HCT116 (cell line): ENCODE measurements at regions not wholly inside any gene's neighbourhood (a gene's known extent, or its start where the extent isn't known, plus 50 kb on each side); places are given as distances from the start of the nearest gene placed in this dataset.
A peak's percentile ranks its signal among the peaks of the same experiment; 100 is the strongest.

Experiments used
- ATAC-seq: fragments of 200-7000 bp; cut with Tn5 transposase; 2 replicates; pipeline ENCODE4 v1.9.1; 2020; ENCODE audit warnings: mild to moderate bottlenecking, moderate library complexity
- BruUV-seq: library from RNA; stranded (reverse); fragments of 400-500 nt; replicated peaks from 2 replicates; lab custom pipeline; 2021; lab: Mats Ljungman, UMichigan
- CTCF ChIA-PET: fragments of 300-600 bp; sonication (Branson Sonifier 250); formaldehyde crosslinking; loops from one replicate; lab custom pipeline; 2021; ENCODE audit warnings: antibody characterized with exemption; lab: Charles Lee
- POLR2A ChIA-PET: fragments of 300-600, 350-600 bp; sonication (Branson Sonifier 250); formaldehyde crosslinking; loops from one replicate; lab custom pipeline; 2021; ENCODE audit warnings: antibody characterized with exemption; lab: Charles Lee
- RAD21 ChIA-PET, 2 experiments: fragments of 300-600 bp; sonication (Branson Sonifier 250); formaldehyde crosslinking; loops; one replicate each; lab custom pipeline; 2023; ENCODE audit warnings: low total read pairs in 2 of 2; ENCODE audit not compliant: uncharacterized antibody in 2 of 2, unreplicated experiment in 2 of 2, low non-redundant PET in 1 of 2; lab: Charles Lee
- DNase-seq: peaks from one replicate; pipeline ENCODE4 v3.0.0-alpha.2; 2010; ENCODE audit warnings: low read depth, low spot score
- H2AFZ ChIP-seq: fragments of 200-600 bp; shearing (Covaris generic), sonication (generic); 2 replicates; pipeline ENCODE4 v1.6.1; 2017; ENCODE audit warnings: low read depth, mixed run types, mixed read lengths, antibody characterized with exemption, low read length; ENCODE audit not compliant: poor library complexity, severe bottlenecking
- H3K27ac ChIP-seq: 2 replicates; pipeline ENCODE4 v1.5.1; 2012; ENCODE audit warnings: low read depth, low read length
- H3K27me3 ChIP-seq: fragments of 200-600 bp; sonication (generic); 2 replicates; pipeline ENCODE4 v1.6.1; 2016; ENCODE audit warnings: mixed run types, low read length, mixed read lengths; ENCODE audit not compliant: insufficient read depth
- H3K36me3 ChIP-seq, 2 experiments: fragments of 200-500 bp in 1 of 2; fragments of 200-600 bp in 1 of 2; sonication (Bioruptor generic) in 1 of 2; sonication (generic) in 1 of 2; 2 replicates each; pipeline versions ENCODE4 v1.5.1 to v1.6.1; 2014 to 2016; ENCODE audit warnings: low read length in 2 of 2, inconsistent platforms in 1 of 2, mixed read lengths in 1 of 2, mixed run types in 1 of 2; ENCODE audit not compliant: insufficient read depth in 2 of 2, control insufficient read depth in 1 of 2
- H3K4me1 ChIP-seq, 2 experiments: fragments of 200-600 bp in 1 of 2; sonication (generic) in 1 of 2; 2 replicates each; pipeline versions ENCODE4 v1.5.1 to v1.6.1; 2012 to 2017; ENCODE audit warnings: low read length in 2 of 2, inconsistent platforms in 1 of 2, mild to moderate bottlenecking in 1 of 2, mixed read lengths in 1 of 2, mixed run types in 1 of 2, moderate library complexity in 1 of 2; ENCODE audit not compliant: insufficient read depth in 2 of 2, control insufficient read depth in 1 of 2
- H3K4me2 ChIP-seq: fragments of 200-600 bp; sonication (generic); 2 replicates; pipeline ENCODE4 v1.6.1; 2017; ENCODE audit warnings: mixed run types, low read length, mixed read lengths
- H3K4me3 ChIP-seq, 2 experiments: fragments of 200-600 bp in 1 of 2; sonication (generic) in 1 of 2; replicated peaks in 1 of 2; 2 replicates each; pipeline ENCODE4 v1.5.1; 2011 to 2016; ENCODE audit warnings: low read length in 2 of 2, control low read depth in 1 of 2, low read depth in 1 of 2, mild to moderate bottlenecking in 1 of 2, mixed read lengths in 1 of 2, mixed run types in 1 of 2
- H3K79me2 ChIP-seq: fragments of 200-600 bp; sonication (generic); 2 replicates; pipeline ENCODE4 v1.6.1; 2017; ENCODE audit warnings: mild to moderate bottlenecking, mixed run types, low read length, moderate library complexity, mixed read lengths; ENCODE audit not compliant: insufficient read depth
- H3K9ac ChIP-seq: fragments of 200-600 bp; sonication (generic); 2 replicates; pipeline ENCODE4 v1.6.1; 2016; ENCODE audit warnings: low read length, mixed read lengths
- H3K9me2 ChIP-seq: fragments of 200-600 bp; sonication (generic), shearing (Covaris generic); 2 replicates; pipeline ENCODE4 v1.6.1; 2017; ENCODE audit warnings: mixed run types, mild to moderate bottlenecking, moderate library complexity; ENCODE audit not compliant: insufficient read depth
- H3K9me3 ChIP-seq, 2 experiments: fragments of 200-500 bp in 1 of 2; fragments of 200-600 bp in 1 of 2; sonication (Bioruptor generic) in 1 of 2; sonication (generic) in 1 of 2; 2 replicates each; pipeline ENCODE4 v1.6.1; 2014 to 2017; ENCODE audit warnings: low read length in 2 of 2, mixed read lengths in 2 of 2, inconsistent platforms in 1 of 2, low read depth in 1 of 2, mild to moderate bottlenecking in 1 of 2, mixed run types in 1 of 2, moderate library complexity in 1 of 2; ENCODE audit not compliant: control insufficient read depth in 1 of 2, insufficient read depth in 1 of 2
- H4K20me1 ChIP-seq: fragments of 200-600 bp; sonication (generic), shearing (Covaris generic); 2 replicates; pipeline ENCODE4 v1.6.1; 2017; ENCODE audit warnings: mixed run types, mild to moderate bottlenecking, moderate library complexity; ENCODE audit not compliant: insufficient read depth
- CBX3 ChIP-seq: IDR thresholded peaks from 2 replicates; pipeline ENCODE4 v1.6.1; 2012; ENCODE audit warnings: low read depth
- CTCF ChIP-seq, 3 experiments: fragments of 200-600 bp in 1 of 3; sonication (generic) in 1 of 3; IDR thresholded peaks in 2 of 3; conservative IDR thresholded peaks in 1 of 3; 2 replicates each; pipeline ENCODE4 v1.5.1; 2012 to 2017; ENCODE audit warnings: low read depth in 2 of 3, low read length in 2 of 3, antibody characterized with exemption in 1 of 3, borderline replicate concordance in 1 of 3, control low read depth in 1 of 3, mild to moderate bottlenecking in 1 of 3, mixed read lengths in 1 of 3, mixed run types in 1 of 3, moderate library complexity in 1 of 3; ENCODE audit not compliant: insufficient read depth in 1 of 3
- ELF1 ChIP-seq: IDR thresholded peaks from 2 replicates; pipeline ENCODE4 v1.6.1; 2012; ENCODE audit warnings: low read depth, borderline replicate concordance
- EZH2 ChIP-seq: fragments of 200-600 bp; sonication (generic); IDR thresholded peaks from 2 replicates; pipeline ENCODE4 v1.6.1; 2017; ENCODE audit warnings: antibody characterized with exemption, mixed run types
- EZH2phosphoT487 ChIP-seq: fragments of 200-600 bp; IDR thresholded peaks from 2 replicates; pipeline ENCODE4 v1.6.1; 2018; ENCODE audit warnings: antibody characterized with exemption, borderline replicate concordance
- POLR2A ChIP-seq: IDR thresholded peaks from 2 replicates; pipeline ENCODE4 v1.7.0; 2011; ENCODE audit warnings: borderline replicate concordance; ENCODE audit not compliant: insufficient read depth, insufficient read length; ENCODE audit errors: extremely low read depth
- REST ChIP-seq: IDR thresholded peaks from 2 replicates; pipeline ENCODE4 v1.6.1; 2012; ENCODE audit warnings: low read depth
- SRF ChIP-seq: IDR thresholded peaks from 2 replicates; pipeline ENCODE4 v1.6.1; 2012; ENCODE audit warnings: low read depth
- YY1 ChIP-seq: IDR thresholded peaks from 2 replicates; pipeline ENCODE4 v1.6.1; 2011; ENCODE audit warnings: low read length, low read depth, moderate library complexity, mild to moderate bottlenecking; ENCODE audit not compliant: insufficient replicate concordance; ENCODE audit errors: extremely low read depth
- ZBTB33 ChIP-seq: IDR thresholded peaks from 2 replicates; pipeline ENCODE4 v1.6.1; 2011; ENCODE audit warnings: mild to moderate bottlenecking, low read length, moderate library complexity; ENCODE audit not compliant: insufficient replicate concordance; ENCODE audit errors: extremely low read depth
- intact Hi-C: fragments of 100-400 bp; cut with micrococcal nuclease; formaldehyde crosslinking; loops from 2 replicates; pipeline ENCODE4 v1.10.0; 2022

- TF ChIP-seq ELF1 (no peak), EZH2phosphoT487 (no peak), SRF (no peak), EZH2 (no peak)
These were observed 667.4 kb downstream of the NYAP2 start (continued) for GRCh38 chr2:226066873-226067272.

- H3K36me3 ChIP-seq: peaks cover 0 to 30% of the 10 kb centered on the region in 2 experiments; a peak in 2 of 4 replicates
- no peak overlapping the region for H3K9ac ChIP-seq
- ChIA-PET RAD21 (no interaction called here), POLR2A (no interaction called here), CTCF (no interaction called here)
- TF ChIP-seq YY1 (no peak), POLR2A (no peak), REST (no peak), ZBTB33 (no peak), CBX3 (no peak; the same call in 1 of the 2 replicates), CTCF (IDR thresholded peaks at IDR 0.05 in 2 of 3, conservative IDR thresholded peaks at IDR 0.05 in 1 of 3; ENCODE audit: borderline replicate concordance in 1 of 3, insufficient read depth in 1 of 3, low read depth in 2 of 3, low read length in 2 of 3) (no peak), EZH2phosphoT487 (no peak), EZH2 (no peak)
- no peak for ATAC-seq
- intact Hi-C loops: no loop called here
- H3K27ac ChIP-seq: peak overlapping the region; percentile 99
- peaks cover 25 to 50% of the 10 kb centered on the region in 2 experiments for H3K4me1 ChIP-seq
- no peaks in the 10 kb centered on the region for H3K9me2 ChIP-seq
- no peak overlapping the region for H2AFZ ChIP-seq
- 0 out of 4 replicates have a peak, but pooled peaks cover 0 to 4% of the 10 kb centered on the region in 2 experiments for H3K9me3 ChIP-seq
- no peaks in the 10 kb centered on the region for H3K79me2 ChIP-seq
- BruUV-seq: no TSS peak
- no peaks in the 10 kb centered on the region for H4K20me1 ChIP-seq
- no peak overlapping the region for H3K4me3 ChIP-seq
- no peak overlapping the region for H3K4me2 ChIP-seq
- no peaks in the 10 kb centered on the region for H3K27me3 ChIP-seq
- no peak for DNase-seq
These were observed 666.9 kb downstream of the NYAP2 start for GRCh38 chr2:226066391-226066790.
